Inflammatory macrophage treated with lipopolysaccharide for 1 hour (primary cell): ENCODE measurements at regions not wholly inside any gene's neighbourhood (a gene's known extent, or its start where the extent isn't known, plus 50 kb on each side); places are given as distances from the start of the nearest gene placed in this dataset.

Source experiments
- DNase-seq, 2 donors: peaks; one replicate each; pipeline ENCODE4 v3.0.0-alpha.2; 2020 to 2022

DNA sequence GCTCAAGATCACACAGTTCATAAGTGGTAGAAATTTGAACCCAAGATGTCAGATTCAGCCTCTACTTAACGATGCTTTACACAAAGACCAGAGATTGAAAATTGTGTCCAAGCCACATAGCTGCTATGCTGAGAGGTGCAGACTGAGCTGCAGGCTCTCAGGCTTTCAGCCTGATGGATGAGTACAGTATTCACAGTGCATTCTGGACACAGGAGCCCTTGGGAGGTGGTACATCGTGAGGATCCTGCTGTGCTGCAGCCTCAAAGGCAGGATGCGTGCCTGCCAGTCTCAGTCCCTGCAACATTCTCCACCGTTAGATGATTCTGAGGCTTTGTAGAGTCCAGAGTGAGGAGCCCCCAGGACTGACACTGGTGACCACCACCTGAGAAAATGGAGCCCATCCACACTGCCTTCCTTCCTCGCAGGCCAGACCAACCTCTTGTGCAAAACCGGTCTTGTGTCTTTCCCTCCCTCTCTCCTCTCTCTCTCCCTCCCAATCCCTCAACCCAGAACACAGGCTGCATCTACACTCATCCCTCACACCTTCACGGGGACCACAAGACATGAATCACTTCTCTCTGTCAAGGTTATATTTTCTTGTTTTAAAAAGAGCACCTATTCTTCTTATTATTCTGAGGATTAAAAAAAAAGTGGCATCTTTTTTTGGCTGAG, 203.4 kb upstream of the ZNF507 start:
- DNase-seq: no peak

DNA sequence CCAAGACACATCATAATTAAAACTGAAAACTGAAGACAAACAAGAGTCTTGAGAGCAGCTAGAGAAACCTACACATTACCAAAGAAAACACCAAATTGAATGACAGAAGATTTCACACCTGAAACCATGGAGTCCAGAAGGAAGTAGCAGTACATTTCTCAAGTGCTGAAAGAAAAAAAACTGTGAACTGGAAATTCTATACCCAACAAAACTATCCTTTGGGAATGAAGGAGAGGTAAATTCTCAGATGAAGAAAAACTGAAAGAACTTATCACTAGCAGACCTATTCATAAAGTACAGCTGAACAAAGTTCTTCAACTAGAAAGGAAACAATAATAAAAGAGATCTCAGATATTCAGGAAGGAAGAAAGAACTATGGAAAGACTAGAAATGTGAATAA, 198.7 kb upstream of the ZNF507 start:
- no peak for DNase-seq

DNA sequence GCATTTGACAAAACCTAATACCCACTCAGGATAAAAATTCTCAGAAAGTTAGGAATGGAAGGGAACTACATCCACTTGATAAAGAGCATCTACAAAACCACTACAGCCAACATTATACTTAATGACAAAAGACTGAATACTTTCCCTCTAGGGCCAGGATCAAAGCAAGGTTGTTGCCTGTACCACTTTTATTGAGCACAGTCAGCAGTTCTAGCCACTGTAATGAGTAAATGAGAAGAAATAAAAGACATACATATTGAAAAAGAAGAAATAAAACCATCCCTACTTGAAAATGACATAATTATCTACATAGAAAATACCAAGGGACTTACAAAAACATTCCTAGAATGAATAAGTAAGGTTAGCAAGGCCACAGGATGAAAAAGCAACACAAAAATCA, 194.8 kb upstream of the ZNF507 start:
- no peak for DNase-seq

DNA sequence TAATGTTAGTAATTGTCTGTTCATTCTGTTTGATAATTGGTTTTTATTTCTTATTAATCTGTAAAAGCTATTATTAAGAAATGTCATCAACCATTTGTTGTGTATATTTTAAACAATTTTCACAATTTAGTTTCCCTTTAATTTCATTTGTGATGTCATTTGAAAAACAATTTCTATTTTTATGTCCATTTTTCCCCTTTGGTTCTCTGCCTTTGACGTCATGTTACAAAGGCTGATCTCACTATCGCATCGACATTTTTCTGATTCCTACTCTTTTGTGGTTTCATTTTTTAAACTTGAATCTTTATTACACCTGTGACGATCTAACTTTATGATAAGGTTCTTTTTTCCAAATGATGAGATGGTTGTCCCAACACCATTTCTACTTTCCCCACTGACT, 191.0 kb upstream of the ZNF507 start:
- no peak for DNase-seq

DNA sequence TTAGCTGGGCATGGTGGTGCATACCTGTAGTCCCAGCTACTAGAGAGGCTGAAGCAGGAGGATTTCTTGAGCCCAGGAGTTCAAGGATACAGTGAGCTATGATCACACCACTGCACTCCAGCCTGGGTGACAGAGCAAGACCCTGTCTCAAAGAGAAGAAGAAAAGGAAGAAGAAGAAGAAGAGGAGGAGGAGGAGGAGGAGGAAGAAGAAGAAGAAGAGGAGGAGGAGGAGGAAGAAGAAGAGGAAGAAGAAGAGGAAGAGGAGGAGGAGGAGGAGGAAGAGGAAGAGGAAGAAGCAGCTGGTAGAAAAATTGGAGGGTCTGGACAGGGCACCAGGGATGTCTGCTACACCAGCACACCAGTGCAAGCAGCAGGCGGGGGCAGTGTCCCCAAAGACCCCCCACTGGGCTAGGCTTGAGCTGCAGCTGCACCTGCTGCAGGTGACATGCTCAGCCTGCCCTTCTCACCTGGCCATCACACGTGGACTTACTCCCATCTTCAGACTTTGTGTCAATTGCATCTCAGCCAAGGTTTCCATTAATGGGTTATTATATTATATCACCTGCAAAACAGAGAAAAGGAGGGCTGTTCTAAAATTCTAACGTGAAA, 180.9 kb upstream of the ZNF507 start:
- DNase-seq: no peak

DNA sequence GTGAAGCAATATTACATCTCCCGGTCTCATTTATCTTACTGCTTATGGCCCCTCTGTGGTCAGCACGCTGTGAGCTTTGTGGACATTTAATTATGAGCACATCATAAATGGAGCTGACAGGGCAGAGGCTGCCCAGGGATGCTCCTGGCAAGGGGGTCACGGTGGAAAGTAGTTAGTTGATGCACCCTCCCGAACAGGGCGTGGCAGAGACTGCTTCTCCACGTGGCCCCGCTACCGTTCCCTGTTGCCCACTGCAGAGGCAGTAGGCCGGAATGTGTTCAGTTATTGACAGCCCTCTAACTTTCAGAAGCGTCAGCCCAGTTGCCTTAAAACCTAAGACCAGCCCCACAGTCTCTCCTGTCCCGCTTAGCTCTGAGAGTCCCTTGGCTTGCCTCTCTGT, 180.3 kb upstream of the ZNF507 start:
- DNase-seq: no peak

DNA sequence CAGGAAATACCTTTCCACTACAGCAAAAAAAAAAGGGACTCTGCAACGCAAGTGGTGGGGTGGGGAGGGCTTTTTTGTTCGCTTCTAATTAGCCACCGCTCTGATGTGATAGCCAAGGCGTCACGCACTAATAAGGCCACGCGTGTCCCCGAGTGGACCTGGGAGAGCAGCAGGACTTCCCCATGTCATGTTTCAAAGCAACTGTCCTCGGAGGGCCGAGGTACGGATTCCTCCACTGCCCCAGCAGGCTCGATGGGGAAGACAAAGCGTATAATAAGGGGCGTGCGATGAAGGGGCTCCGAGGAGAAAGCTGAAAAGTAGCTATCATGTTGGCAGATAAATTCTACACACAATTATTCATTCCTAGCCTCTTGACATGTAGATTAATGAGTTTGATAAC, 179.7 kb upstream of the ZNF507 start:
- DNase-seq: no peak

DNA sequence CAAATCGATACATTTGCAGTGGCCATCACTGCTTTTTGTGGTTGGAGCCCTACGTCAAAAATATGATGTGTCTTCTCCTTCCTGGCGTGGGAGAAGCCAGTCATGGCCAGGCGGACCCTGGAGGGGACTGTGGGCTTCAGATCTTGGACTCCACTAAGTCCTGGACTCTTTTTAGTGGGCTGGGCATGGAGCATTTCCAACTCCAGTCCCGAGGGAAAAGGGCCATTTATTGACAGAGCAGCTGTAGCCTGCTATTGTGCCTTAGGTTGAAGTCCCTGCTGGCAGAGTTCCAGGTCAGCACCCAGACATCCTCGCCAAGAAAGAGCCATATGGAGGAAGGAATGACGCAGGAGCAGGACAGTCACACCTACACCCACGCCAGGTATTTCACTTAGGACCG, 179.2 kb upstream of the ZNF507 start:
- no peak for DNase-seq

DNA sequence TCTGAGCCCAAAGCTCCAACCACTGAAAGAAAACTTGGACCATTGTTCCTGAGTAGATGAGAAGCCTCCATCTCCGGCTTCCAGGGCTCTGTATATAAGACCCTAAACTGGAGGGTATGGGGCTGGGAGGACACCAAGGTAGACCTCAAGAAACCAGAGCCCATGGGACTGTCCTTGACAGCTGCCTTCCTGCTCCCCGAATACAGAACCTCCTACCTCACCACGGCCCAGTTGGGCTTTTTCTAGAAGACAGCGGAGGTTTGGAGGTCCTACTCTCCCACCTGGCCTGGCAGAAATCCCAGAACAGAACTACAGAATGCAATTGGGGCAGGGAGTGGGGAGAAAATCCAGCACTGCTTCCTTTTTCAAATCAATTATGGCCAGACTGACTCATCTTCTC, 177.3 kb upstream of the ZNF507 start:
- peak in 1 of 2 donors; percentile 2 for DNase-seq

DNA sequence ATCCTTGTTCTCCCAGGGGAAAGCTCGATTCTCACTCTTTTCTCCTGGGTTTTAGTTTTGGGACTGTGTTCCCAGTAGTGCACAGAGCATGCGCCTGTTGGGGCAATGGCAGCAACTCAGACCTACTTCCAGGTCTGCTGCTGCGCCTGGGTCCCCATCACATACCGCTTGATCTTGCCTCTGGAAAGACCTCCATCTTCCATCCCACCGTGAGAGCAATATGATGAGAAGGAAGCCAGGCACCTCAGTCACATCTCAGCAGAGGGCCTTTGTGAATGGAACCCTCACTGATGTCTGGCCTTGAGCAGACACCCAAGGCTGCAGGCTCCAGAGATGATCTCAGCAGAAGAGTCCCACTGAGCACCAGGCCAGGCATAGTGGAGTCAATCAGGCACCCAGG, 176.8 kb upstream of the ZNF507 start:
- DNase-seq: no peak

DNA sequence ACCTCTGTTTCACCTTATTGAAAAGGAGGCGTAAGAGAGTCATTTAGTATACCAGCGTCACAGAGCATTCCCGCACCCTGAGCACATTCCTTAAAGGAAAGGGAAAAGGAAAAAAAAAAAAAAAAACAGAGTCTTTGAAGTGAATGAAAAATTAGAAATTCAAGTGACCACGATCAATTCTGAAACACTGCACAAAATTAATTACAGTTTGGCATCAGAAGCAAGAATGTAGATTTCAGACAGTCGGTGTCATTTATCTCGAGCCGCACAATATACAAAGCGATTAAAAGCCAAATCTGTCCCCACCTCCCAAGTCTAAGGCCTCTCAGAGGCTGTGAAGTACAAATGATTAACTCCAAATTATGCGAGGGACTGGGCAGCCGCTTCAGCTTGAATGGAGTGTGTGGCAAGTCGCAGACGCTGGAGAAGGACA, 173.7 kb upstream of the ZNF507 start:
- DNase-seq: no peak

DNA sequence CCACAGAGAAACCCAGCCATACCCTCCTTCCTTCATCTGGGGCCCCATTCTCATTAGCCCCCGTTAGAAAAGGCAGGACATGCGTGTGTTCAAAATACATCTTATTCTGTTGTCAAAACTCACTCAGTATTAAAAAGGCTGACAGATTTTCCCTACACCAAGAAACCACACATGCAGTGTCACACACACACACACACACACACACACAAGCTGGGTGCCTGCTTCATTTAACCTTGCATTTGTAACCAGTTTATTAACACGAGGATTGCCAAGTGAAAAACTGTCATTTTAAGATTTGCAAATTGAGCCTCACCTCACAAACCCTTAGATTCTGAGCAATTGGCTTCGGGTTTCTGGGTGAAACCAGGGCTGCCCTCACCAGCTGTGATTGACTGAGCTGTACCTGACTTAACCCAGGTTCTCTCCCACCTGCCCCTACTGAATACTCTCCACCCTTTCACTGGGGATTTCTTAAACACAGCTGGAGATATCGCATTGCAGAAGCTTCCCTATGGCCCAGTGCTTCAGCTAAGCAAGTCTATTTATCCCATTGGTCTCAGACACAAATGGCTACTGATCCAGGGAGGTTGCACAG, 172.7 kb upstream of the ZNF507 start:
- DNase-seq: no peak

DNA sequence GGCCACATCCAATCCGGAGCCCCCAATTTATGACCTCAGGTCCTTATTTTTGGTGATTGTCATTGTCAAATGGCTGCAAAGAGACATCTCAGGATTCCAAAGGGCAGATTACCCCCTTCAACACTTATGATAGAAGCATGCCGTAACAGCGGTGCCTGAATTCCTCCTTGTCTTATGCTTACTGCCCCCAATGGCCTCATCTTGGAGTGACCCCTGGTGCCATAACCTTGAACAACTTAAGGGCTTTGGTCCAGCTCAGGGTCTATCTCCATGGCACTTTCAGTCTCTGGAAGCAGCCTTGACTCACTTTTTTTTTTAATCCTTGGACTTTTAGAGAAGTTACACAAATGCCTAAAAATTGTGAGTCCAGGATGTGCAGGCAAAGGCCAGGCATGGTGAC, 171.6 kb upstream of the ZNF507 start:
- no peak for DNase-seq

DNA sequence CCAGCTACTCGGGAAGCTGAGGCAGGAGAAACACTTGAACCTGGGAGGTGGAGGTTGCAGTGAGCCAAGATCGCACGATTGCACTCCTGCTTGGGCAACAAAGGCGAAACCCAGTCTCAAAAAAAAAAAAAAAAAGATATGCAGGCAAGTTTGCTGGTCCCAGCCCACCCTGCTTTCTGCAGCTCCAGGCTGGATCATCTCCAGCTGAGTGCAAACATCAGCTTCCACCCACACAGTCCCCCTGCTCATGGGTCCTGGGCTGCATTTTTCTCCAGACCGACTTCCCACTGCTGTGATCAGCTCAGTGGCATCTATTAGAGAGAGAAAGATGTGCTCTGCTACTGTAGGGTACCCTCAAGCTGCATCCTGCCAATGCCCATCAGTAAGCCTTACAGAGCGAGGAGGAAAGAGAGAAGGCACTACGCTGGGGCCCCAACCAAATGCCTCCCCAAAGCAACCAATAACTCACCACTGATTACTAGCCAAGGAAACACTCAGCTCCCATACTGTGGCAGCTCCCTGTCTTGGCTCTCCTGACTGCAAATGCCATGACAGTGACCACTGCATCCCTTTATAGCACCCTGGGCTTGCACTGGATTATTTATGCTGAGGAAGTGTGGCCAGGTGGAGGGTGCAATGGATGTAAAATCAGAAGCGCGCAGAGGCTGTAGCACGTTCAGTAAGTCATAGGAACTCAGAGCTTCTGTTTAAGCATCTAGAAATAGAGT, 170.9 kb upstream of the ZNF507 start:
- no peak for DNase-seq

DNA sequence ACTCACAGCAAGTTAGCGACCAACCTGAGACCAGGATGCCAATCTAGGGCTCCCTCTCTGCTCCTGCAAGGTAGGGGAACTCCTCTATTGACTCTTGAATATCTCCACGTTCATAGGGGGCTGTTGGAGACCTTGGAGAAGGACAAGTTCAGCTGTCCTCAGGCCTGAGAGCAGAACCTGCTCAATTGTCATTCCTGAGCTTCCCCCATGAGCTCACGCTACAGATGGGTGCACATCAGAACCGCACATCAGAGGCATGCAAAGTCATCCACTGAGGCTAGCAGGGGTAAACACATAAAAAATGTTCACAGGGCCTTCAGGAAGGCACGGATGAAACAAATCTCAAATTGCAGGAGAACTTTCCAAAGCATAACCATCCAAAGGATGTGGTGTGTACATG, 168.8 kb upstream of the ZNF507 start:
- no peak for DNase-seq

DNA sequence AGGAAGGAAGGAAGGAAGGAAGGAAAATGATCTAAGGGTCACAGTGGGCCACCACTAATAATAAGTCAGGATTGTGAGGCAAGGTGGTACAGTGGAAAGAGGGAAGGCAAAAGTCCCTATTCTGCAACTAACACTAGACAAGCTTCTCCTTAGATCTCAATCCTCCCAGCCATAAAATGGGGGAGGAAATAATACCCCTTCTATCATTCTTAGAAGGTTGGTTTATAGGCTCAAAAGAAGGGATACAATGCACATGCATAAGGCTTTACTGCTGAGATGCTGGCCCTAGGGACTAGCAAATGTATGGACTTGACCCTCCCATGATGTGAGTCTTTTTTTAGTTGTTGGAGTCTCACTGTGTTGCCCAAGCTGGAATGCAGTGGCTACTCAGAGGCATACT, 167.7 kb upstream of the ZNF507 start:
- no peak for DNase-seq

DNA sequence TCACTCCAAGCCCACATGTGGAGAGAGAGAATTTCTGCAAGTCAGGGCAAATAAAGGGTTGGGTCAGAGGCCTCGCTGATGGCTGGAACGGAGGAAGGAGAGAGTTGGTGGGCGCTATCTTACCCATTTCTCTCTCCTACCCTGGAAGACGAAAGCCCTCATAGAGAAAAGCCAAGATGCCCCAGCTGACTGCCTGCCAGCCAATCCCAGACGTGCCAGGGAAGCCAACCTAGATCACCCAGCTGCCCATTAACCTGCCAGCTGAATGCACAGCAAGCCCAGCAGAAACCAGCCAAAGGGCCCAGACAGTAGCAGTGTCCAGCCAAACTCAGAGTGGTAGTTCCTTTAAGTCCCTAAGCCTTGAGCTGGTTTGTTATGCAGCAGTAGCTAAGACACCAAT, 167.0 kb upstream of the ZNF507 start:
- no peak for DNase-seq

DNA sequence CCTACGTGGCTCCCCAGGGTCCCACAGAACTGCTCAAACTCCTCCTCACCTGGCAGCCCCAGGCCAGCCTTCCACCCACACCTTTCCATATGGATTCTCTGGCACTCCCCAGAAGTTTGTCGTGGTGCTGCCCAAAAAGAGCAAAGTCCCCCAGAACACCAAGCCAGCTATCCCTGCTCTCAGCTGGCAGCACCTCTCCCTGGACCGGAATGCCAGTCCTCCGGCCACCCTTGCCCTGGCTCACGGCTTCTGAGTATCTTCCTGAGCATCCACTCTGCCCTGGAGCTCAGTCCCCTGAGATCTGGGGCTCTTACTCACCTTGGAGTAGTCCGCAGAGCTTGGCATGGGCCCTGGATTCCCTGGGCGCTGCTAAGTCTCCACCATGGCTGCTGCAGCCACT, 166.5 kb upstream of the ZNF507 start:
- no peak for DNase-seq

DNA sequence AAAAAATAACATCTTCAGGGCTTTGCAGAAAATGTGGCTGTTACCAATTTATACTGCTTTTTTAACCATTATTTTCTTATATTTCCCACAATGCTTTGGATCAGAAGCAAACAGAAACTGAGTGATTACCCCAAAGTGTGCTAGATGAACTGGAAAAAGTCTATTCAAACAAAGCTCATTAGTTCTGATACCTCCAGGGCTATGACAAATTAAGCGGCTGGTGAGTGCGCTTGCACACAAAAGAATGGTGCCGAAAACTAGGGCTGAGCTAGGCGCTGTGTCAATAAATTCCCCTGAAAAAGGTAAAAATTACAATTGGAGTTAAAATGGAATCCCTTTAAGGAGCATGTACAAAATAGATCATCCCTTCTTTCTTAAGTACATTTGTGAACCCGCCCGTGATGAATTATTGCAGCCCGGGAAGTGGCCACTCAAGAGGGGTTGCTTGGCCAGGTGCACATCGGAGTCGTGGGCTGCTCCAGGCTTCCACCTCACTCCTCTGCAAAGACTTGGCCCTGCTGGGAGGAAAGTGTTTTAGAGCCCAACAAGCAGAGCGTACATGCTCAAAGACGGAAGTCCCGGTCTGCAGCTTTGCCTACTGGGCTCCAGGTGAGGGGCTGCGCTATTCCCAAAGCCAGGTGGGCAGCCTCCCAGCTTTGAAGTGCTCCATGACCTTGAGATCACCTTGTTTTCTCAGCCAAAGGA, 164.0 kb upstream of the ZNF507 start:
- DNase-seq: no peak

DNA sequence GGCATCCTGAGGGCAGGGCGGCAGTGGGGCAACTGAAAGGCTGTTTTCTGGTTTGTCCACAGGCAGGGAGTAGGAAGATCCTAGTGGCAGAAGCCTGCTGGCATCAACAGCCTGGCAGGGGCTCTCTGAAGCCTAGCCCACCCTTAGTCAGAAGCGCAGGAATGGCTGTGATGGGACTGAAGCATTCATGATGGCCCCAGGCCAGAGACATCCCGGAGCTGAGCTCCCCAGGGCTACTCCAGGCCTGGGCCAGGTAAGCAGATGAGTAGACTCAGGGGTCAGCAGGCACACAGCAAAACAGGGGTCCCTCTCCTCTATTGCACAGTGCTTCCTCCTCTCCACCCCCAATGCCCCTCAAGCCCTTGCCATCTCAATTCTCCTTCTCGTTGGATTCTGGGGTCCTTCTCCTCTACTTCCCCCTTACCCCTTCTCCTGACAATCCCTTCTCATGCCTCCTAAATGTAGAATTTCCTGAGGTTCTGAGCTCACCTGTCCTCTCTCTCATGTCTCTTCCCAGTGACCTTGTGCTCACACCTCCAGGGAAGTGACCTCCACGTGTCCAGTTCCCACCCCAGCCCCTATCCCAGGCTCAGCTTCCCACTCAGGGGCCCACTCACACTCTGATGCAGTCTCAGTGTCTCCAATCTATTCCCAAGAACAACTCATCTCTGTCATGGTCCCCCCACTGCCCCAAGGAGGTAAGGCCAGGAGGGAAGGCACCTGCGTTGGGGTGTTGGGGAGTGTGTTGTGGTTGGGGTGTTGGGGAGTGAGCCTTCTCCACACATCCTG, 158.7 kb upstream of the ZNF507 start:
- DNase-seq: no peak

DNA sequence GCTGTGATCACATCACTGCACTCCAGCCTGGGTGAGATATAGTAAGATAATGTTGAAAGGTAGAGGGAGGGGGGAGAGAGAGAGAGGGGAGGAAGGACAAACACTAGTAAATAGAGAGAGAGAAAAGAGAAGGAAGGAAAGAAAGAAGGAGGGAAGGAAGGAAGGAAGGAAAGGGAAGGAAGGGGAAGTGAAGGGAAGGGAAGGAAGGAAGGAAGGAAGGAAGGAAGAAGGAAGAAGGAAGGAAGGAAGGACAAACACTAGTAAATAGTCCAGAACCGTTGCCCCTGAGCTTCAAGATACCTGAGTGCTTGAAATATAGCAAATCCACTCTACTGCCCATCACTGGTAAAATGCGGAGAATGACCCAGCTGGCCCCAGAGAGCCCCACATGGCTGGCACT, 156.5 kb upstream of the ZNF507 start:
- DNase-seq: no peak

DNA sequence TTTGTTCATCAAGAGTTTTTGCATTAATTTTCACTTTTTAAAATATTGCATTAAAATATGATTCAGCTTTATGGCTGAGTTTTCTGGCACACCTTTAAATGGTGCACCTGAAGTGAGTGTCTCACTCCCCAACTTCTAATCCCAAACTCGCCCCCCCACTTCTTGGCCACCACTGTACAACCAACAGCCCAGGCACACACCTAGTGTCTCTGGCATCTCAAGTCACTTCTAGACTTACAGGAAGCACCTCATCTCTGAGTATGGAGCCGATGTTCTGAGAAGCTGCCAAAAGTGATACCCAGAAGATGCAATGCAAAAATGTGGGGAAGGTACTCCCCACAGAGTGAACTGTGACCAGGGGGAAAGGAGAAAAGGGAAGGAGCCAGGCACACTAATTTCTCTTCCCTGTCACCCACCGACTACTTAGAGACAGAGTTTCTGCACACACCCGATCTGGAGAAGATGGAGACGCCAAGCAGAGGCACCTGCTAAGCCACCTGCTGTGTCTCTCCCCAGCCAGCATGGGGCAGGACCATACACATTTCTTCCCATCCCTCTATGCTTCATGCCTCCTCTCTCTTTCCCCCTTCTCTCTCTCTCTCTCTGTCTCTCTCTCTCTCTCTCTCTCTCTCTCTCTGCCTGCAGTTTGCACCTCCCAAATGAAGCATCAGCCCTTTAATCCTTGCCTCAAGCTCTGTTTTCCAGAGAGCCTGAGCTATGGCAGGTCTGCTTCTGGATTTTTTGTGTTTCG, 155.3 kb upstream of the ZNF507 start:
- DNase-seq: no peak
